ENCODE measurements at regions not wholly inside any gene's neighbourhood (a gene's known extent, or its start where the extent isn't known, plus 50 kb on each side); places are given as distances from the start of the nearest gene placed in this dataset.

GRCh38 chr5:32859211-32859641 lies 148.1 kb downstream of the NPR3 start:
- TF ChIP-seq GABPA (IDR thresholded peaks at IDR 0.05; ENCODE audit: low read depth) = no peak
- TF ChIP-seq JUND (IDR thresholded peaks at IDR 0.05) = no peak
- TF ChIP-seq USF2 (IDR thresholded peaks at IDR 0.05; ENCODE audit: borderline replicate concordance, low read depth, low read length) = no peak
- TF ChIP-seq NRF1 (IDR thresholded peaks at IDR 0.05; ENCODE audit: low read depth, low read length) = no peak
- no peak for TF ChIP-seq EP300 (IDR thresholded peaks at IDR 0.05; ENCODE audit: borderline replicate concordance in 1 of 2, low read depth in 1 of 2, low read length in 1 of 2)
